K562 (cell line): ENCODE measurements at regions not wholly inside any gene's neighbourhood (a gene's known extent, or its start where the extent isn't known, plus 50 kb on each side); places are given as distances from the start of the nearest gene placed in this dataset.

ENCODE experiments used
- CREB1 ChIP-seq, 2 experiments: sonication (generic) in 1 of 2; formaldehyde crosslinking in 1 of 2; IDR thresholded peaks; 2 replicates each; pipeline versions ENCODE4 v1.6.1 to v1.8.0; 2012 to 2022; ENCODE audit warnings: inconsistent platforms in 1 of 2, mild to moderate bottlenecking in 1 of 2, missing genetic modification reagents in 1 of 2, moderate library complexity in 1 of 2
- HLTF ChIP-seq: fragments of 450-650 bp; IDR thresholded peaks from 2 replicates; pipeline ENCODE4 v1.6.1; 2016
- MAFF ChIP-seq: IDR thresholded peaks from 2 replicates; pipeline ENCODE4 v1.6.1; 2012; ENCODE audit warnings: low read length, improper control_type of control experiment
- ZEB2 ChIP-seq: fragments of 450-650 bp; IDR thresholded peaks from 2 replicates; pipeline ENCODE4 v1.6.1; 2016
- ZNF449 ChIP-seq: fragments of 250-450 bp; sonication (Bioruptor Pico); IDR thresholded peaks from 2 replicates; pipeline ENCODE4 v1.8.0; 2022; ENCODE audit warnings: moderate library complexity, mild to moderate bottlenecking, inconsistent platforms
- TF ChIP-seq, protein P1 (sequence below): fragments of 250-450 bp; sonication (Bioruptor Pico); IDR thresholded peaks from 2 replicates; pipeline ENCODE4 v1.4.0; 2020; ENCODE audit warnings: mild to moderate bottlenecking, moderate library complexity, borderline replicate concordance
- TF ChIP-seq, protein P2 (sequence below), 2 experiments: fragments of 450-650 bp in 1 of 2; sonication (generic) in 1 of 2; formaldehyde crosslinking; conservative IDR thresholded peaks; 2 replicates each; pipeline versions ENCODE4 v1.4.0 to v1.8.1; 2020 to 2022; ENCODE audit warnings: mild to moderate bottlenecking in 1 of 2, missing genetic modification reagents in 1 of 2

- no peak for TF ChIP-seq CREB1 (IDR thresholded peaks at IDR 0.05)
- TF ChIP-seq CREB1 (CRISPR knock-in tag; IDR thresholded peaks at IDR 0.05): no peak
- no peak for TF ChIP-seq MAFF
- TF ChIP-seq, protein P1, sequence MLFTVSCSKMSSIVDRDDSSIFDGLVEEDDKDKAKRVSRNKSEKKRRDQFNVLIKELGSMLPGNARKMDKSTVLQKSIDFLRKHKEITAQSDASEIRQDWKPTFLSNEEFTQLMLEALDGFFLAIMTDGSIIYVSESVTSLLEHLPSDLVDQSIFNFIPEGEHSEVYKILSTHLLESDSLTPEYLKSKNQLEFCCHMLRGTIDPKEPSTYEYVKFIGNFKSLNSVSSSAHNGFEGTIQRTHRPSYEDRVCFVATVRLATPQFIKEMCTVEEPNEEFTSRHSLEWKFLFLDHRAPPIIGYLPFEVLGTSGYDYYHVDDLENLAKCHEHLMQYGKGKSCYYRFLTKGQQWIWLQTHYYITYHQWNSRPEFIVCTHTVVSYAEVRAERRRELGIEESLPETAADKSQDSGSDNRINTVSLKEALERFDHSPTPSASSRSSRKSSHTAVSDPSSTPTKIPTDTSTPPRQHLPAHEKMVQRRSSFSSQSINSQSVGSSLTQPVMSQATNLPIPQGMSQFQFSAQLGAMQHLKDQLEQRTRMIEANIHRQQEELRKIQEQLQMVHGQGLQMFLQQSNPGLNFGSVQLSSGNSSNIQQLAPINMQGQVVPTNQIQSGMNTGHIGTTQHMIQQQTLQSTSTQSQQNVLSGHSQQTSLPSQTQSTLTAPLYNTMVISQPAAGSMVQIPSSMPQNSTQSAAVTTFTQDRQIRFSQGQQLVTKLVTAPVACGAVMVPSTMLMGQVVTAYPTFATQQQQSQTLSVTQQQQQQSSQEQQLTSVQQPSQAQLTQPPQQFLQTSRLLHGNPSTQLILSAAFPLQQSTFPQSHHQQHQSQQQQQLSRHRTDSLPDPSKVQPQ: no peak
- TF ChIP-seq ZEB2: no peak
- TF ChIP-seq HLTF: no peak
- no peak for TF ChIP-seq ZNF449 (CRISPR knock-in tag)
- TF ChIP-seq, protein P2, sequence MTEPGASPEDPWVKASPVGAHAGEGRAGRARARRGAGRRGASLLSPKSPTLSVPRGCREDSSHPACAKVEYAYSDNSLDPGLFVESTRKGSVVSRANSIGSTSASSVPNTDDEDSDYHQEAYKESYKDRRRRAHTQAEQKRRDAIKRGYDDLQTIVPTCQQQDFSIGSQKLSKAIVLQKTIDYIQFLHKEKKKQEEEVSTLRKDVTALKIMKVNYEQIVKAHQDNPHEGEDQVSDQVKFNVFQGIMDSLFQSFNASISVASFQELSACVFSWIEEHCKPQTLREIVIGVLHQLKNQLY (CRISPR knock-in tag; conservative IDR thresholded peaks at IDR 0.05): no peak
Observed at GRCh38 chr2:103276869-103277268, 515.0 kb downstream of the TMEM182 start (continued).
